ENCODE measurements at regions not wholly inside any gene's neighbourhood (a gene's known extent, or its start where the extent isn't known, plus 50 kb on each side); places are given as distances from the start of the nearest gene placed in this dataset.

DNA sequence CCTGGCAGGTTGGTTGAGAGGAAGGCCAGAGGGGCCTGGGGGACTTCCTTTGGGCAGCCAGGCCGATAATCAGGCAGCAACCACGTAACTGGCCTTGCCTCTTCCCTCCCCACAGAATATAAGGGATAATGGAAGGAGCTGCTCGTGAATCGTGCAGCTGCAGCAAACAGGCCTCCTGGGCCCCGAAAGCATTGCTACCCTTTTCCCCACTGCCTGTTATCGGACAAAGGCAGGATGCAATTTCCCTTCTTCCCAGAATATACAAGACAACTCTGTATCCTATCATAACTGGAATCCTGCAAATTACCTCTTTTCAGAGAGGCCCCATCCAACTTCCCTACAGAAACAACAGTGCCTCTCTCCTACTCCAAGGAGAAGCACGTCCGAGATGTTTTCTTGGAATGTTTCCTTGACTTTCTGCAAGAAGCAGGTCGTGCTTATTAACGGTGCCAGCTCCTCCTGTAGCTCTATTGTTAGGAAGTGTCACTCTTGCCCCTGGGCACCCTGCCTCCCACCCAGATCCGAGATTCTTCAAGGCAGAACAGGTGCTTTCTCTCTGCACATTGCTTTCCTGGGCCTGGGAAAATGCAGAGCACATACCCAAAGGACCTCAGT is 106.0 kb upstream of the TIAM1 start:
- TF ChIP-seq, protein P1, sequence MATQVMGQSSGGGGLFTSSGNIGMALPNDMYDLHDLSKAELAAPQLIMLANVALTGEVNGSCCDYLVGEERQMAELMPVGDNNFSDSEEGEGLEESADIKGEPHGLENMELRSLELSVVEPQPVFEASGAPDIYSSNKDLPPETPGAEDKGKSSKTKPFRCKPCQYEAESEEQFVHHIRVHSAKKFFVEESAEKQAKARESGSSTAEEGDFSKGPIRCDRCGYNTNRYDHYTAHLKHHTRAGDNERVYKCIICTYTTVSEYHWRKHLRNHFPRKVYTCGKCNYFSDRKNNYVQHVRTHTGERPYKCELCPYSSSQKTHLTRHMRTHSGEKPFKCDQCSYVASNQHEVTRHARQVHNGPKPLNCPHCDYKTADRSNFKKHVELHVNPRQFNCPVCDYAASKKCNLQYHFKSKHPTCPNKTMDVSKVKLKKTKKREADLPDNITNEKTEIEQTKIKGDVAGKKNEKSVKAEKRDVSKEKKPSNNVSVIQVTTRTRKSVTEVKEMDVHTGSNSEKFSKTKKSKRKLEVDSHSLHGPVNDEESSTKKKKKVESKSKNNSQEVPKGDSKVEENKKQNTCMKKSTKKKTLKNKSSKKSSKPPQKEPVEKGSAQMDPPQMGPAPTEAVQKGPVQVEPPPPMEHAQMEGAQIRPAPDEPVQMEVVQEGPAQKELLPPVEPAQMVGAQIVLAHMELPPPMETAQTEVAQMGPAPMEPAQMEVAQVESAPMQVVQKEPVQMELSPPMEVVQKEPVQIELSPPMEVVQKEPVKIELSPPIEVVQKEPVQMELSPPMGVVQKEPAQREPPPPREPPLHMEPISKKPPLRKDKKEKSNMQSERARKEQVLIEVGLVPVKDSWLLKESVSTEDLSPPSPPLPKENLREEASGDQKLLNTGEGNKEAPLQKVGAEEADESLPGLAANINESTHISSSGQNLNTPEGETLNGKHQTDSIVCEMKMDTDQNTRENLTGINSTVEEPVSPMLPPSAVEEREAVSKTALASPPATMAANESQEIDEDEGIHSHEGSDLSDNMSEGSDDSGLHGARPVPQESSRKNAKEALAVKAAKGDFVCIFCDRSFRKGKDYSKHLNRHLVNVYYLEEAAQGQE (IDR thresholded peaks at IDR 0.05; ENCODE audit: insufficient read depth in 1 of 2, low read depth in 2 of 2, low read length in 2 of 2) = no peak
- no peak for TF ChIP-seq TAF1 (IDR thresholded peaks at IDR 0.05; ENCODE audit: borderline replicate concordance, insufficient read depth, low read length)
- TF ChIP-seq SIN3A (IDR thresholded peaks at IDR 0.05; ENCODE audit: borderline replicate concordance, insufficient read depth, low read length) = no peak
- no peak for TF ChIP-seq FOXP2 (optimal IDR thresholded peaks at IDR 0.05; ENCODE audit: borderline replicate concordance, extremely low read depth, extremely low read length, insufficient read depth)
- no peak for TF ChIP-seq POLR2AphosphoS5 (IDR thresholded peaks at IDR 0.05; ENCODE audit: low read depth, low read length)

DNA sequence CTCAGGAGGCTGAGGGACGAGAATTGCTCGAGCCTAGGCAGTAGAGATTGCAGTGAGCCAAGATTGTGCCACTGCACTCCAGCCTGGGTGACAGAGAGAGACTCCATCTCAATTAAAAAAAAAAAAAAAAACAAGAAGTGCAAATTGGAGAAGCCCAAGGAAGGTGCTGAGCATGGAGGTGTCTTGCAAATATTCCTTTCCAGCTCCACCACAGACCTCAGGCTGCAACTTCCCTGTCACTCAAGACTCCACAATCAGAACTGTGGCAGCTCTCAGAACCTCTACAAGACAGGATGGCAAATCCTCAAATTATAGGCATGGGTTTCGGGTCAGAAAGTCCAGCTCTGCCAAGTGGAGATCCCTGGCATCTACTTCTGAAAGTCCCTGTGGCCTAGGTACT is 104.4 kb upstream of the TIAM1 start:
- TF ChIP-seq SIN3A (IDR thresholded peaks at IDR 0.05; ENCODE audit: borderline replicate concordance, insufficient read depth, low read length) (no peak), TAF1 (IDR thresholded peaks at IDR 0.05; ENCODE audit: borderline replicate concordance, insufficient read depth, low read length) (no peak), POLR2AphosphoS5 (IDR thresholded peaks at IDR 0.05; ENCODE audit: low read depth, low read length) (no peak), FOXP2 (optimal IDR thresholded peaks at IDR 0.05; ENCODE audit: borderline replicate concordance, extremely low read depth, extremely low read length, insufficient read depth) (no peak)
- TF ChIP-seq, protein P1 (IDR thresholded peaks at IDR 0.05; ENCODE audit: insufficient read depth in 1 of 2, low read depth in 2 of 2, low read length in 2 of 2) = no peak

DNA sequence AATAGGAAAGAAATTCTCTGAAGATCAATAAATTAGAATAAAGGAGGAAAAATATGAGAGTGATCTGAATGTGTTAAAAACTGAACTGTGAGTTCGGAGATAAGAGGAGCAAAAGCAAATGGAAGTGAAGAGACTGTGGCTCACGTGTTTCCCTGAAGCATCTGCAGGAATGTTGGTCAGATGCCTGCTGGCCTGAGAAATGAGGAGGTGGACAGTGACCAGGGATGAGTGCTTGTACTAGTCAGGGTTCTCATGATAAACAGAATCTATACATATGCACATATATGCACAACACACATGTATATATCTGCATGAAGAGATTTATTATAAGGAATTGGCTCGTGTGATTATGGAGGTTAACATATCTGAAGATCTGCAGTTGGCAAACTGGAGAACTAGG is 103.4 kb upstream of the TIAM1 start:
- no peak for TF ChIP-seq POLR2AphosphoS5 (IDR thresholded peaks at IDR 0.05; ENCODE audit: low read depth, low read length)
- TF ChIP-seq FOXP2 (optimal IDR thresholded peaks at IDR 0.05; ENCODE audit: borderline replicate concordance, extremely low read depth, extremely low read length, insufficient read depth) = no peak
- no peak for TF ChIP-seq TAF1 (IDR thresholded peaks at IDR 0.05; ENCODE audit: borderline replicate concordance, insufficient read depth, low read length)
- no peak for TF ChIP-seq SIN3A (IDR thresholded peaks at IDR 0.05; ENCODE audit: borderline replicate concordance, insufficient read depth, low read length)
- TF ChIP-seq, protein P1 (IDR thresholded peaks at IDR 0.05; ENCODE audit: insufficient read depth in 1 of 2, low read depth in 2 of 2, low read length in 2 of 2) = no peak

DNA sequence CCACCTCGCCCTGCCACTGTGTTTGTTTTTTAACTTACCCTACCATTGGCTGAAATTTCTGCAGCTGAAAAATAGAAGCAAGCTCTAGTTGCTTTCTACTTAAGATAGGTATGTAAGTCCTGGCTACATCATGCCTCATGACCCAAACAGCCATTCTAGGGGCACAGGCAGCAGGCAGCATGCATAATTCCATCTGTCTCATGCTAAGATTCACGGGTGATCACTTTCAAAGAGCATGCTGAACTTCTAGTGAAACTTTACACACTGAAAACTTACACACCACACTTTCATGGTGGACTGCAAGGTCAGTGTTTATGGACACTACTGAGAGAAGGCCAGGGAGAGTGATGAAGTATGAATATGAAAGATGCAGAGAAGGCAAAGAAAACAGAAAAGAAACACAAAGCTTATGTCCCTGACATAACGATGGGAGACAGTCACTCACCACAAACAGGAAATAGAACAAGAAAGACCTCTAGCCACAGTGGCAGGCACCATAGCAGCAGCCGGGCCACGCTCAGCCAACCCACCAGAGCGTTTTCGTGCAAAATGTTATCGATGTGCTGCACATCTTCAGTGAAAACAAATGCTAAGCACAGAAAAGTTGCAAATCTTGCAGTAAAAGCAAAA is 102.3 kb upstream of the TIAM1 start:
- TF ChIP-seq, protein P1 (IDR thresholded peaks at IDR 0.05; ENCODE audit: insufficient read depth in 1 of 2, low read depth in 2 of 2, low read length in 2 of 2) = no peak
- TF ChIP-seq SIN3A (IDR thresholded peaks at IDR 0.05; ENCODE audit: borderline replicate concordance, insufficient read depth, low read length) (no peak), TAF1 (IDR thresholded peaks at IDR 0.05; ENCODE audit: borderline replicate concordance, insufficient read depth, low read length) (no peak), FOXP2 (optimal IDR thresholded peaks at IDR 0.05; ENCODE audit: borderline replicate concordance, extremely low read depth, extremely low read length, insufficient read depth) (no peak), POLR2AphosphoS5 (IDR thresholded peaks at IDR 0.05; ENCODE audit: low read depth, low read length) (no peak)

All from PFSK-1 (cell line).